GM12873 (cell line): ENCODE measurements at regions not wholly inside any gene's neighbourhood (a gene's known extent, or its start where the extent isn't known, plus 50 kb on each side); places are given as distances from the start of the nearest gene placed in this dataset.

ENCODE experiments used
- TF ChIP-seq, protein P1 (sequence below): IDR thresholded peaks from 2 replicates; pipeline ENCODE4 v1.5.1; 2012; ENCODE audit warnings: low read depth, mild to moderate bottlenecking, moderate library complexity, low read length, control low read depth; ENCODE audit not compliant: insufficient read depth; ENCODE audit errors: missing control alignments

DNA sequence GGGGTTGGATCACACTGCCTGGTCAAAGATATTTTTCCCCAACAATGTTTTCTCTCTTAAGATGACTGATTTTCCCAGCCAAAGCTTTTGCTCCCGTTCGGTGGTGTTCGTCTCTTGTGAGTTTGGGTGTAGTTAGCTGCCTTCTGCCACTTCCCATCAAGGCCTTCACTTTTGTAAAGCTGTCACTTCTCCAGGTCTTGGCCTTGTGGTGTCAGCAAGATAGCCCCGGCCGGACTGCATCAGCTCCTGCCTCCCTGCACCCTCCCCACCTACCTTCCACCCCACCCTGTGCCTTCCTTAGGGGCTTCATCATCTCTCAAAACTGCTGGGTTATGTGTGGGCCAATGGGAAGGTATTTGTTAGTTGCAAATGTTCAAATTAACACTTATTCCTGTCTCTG is 228.9 kb downstream of the BCL11A start:
- TF ChIP-seq, protein P1, sequence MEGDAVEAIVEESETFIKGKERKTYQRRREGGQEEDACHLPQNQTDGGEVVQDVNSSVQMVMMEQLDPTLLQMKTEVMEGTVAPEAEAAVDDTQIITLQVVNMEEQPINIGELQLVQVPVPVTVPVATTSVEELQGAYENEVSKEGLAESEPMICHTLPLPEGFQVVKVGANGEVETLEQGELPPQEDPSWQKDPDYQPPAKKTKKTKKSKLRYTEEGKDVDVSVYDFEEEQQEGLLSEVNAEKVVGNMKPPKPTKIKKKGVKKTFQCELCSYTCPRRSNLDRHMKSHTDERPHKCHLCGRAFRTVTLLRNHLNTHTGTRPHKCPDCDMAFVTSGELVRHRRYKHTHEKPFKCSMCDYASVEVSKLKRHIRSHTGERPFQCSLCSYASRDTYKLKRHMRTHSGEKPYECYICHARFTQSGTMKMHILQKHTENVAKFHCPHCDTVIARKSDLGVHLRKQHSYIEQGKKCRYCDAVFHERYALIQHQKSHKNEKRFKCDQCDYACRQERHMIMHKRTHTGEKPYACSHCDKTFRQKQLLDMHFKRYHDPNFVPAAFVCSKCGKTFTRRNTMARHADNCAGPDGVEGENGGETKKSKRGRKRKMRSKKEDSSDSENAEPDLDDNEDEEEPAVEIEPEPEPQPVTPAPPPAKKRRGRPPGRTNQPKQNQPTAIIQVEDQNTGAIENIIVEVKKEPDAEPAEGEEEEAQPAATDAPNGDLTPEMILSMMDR: no peak

DNA sequence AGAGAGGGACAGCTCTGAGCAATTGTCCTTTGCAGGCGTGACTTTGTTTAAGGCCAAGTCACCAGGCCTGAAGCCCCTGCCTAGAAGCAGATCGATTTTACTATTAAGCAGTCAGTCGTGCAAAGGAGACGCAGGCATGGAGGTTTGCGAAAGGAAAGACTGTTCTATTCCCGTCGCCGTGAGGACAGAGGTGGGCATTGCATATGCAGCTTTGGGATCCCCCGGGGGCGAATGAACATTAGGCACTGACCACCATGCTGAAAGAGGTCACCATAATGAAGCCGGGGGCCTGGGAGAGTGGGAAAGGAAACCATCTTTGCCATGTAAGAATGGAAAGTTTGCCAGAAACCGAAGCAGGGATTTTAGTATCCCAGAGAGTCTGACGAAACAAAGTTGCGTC is 231.6 kb downstream of the BCL11A start:
- TF ChIP-seq, protein P1: no peak

DNA sequence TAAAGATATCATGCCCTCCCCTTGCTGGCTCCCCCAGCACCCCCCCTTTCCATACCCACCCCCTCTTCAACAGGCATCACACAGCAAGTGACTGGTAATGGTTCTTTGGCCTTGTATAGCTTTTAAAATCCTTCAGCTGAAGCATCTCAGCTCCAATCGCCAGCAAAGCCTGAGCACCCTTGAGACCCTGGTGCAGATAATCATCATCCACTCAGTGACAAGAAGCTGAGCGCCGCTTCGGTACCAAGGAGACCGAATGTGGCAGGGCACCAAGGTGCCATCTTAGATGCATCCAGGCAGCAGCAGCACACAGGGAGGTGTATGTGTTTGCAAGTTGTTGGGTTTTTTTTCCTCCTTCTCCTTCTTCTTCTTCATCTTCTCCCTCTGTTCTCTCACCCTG is 232.7 kb downstream of the BCL11A start:
- TF ChIP-seq, protein P1: no peak

DNA sequence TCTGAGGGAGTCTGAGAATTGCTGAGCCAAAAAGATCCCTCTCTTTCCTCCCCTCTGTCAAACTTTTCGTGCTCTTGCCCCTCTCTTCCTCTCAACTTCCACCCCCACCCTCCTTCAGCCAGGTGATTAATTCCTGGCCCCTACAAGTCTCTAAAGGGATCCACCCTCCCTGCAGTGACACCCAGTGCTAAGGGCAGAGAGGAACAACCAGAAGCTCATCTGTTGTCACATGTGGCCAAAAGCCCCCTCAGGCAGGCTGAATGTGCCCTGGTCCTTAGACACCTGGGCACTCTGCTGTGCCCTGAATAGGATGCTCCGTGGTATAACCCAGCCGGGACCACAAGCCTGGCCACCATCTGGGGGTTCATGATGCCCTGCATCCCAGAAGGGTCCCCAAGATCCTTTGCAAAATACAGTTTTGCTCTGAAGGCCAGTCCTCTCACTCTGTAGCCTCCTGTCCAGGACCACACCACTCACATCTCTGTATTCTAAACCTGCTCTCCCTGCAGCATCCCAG is 234.4 kb downstream of the BCL11A start:
- TF ChIP-seq, protein P1: no peak

DNA sequence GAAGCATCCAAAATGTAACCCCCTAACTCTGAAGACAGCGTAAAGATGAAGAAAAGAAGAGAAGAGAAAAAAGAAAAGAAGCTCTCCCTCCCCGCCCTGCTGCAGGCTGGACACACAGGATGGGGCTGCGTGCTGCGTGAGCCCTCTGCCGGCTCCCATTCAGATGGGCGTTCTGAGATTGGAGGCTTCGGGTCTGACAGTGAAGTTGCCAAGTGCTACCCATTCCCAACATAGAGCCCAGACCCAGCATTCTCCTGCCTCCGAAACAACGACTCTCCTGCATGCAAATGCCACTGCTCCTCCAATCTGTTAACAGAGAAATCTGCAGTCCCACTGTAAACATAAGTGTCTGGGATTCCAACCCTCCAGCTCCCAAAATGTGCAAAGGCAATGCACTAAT is 234.9 kb downstream of the BCL11A start:
- TF ChIP-seq, protein P1: no peak

DNA sequence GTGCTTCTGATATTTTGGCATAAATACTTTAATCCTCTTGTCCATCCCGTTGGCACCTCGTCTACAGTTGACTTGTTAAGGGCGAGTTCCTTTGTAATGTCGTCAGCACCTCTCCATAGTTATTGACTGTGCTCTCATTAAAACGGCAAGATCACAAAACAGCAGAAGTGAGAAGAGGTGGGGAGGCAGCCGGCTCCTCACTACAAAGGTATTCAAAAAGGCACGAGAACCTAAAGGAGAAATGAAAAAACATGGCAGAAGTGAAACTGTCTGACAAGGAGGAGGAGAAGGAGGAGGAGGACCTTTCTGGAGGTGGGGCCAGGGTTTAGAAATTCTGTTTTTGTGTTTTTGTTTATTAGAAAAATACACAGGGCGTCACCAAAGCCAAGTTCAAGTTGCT is 235.6 kb downstream of the BCL11A start:
- TF ChIP-seq, protein P1: no peak

DNA sequence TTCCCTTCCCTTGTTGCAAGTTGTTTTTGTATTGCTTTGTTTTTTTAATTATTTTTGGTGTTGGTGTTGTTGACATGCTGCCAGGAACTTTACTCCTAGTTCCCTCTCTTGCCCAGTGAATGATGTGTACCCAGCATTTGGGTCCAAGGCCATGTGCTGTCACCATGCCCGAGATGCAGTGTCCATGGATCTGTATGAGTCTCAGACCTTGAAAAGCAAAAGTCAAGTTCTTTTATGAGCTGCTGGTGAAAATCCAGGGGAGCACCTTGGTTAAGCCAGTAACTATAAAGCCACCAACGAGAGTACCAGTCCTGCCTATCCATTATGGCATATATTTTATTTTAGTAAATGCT is 236.4 kb downstream of the BCL11A start:
- TF ChIP-seq, protein P1: no peak

DNA sequence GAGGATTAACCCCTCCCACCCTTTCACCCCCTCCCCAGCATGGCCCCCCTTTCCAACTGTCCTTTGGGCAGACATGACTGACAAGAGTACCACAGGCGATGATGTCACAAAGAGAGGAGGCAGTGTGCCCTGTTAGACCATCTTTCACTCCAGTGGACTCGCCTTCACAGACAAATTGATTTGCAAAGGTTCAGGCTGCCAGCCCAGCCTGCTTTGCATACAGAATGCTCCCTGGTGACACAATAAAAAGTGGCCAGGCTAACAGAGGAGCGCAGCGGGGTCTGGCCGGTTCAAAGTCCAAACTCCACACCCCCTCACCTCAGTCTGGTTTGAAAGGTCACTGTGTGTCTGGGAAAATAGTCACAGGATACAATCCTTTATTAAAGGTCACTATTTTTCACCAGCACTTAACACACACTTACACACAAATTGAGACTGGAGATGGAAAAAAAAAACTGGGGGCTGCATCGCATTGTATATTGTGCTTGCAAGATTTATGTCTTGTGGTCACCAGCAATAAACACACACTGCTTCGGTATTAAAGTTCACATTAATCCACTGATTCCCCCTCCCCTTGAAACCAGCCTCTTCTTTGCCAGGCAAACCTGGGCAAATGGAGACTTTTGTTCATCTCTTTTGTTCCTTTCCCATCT is 236.9 kb downstream of the BCL11A start:
- TF ChIP-seq, protein P1: no peak
